ENCODE measurements at regions not wholly inside any gene's neighbourhood (a gene's known extent, or its start where the extent isn't known, plus 50 kb on each side); places are given as distances from the start of the nearest gene placed in this dataset.
A peak's percentile ranks its signal among the peaks of the same experiment; 100 is the strongest.
"Not testable (repeated sequence)": the region's sequence is repeated elsewhere in the genome, so short reads cannot be mapped to it uniquely, and the experiment has no call there.

DNA sequence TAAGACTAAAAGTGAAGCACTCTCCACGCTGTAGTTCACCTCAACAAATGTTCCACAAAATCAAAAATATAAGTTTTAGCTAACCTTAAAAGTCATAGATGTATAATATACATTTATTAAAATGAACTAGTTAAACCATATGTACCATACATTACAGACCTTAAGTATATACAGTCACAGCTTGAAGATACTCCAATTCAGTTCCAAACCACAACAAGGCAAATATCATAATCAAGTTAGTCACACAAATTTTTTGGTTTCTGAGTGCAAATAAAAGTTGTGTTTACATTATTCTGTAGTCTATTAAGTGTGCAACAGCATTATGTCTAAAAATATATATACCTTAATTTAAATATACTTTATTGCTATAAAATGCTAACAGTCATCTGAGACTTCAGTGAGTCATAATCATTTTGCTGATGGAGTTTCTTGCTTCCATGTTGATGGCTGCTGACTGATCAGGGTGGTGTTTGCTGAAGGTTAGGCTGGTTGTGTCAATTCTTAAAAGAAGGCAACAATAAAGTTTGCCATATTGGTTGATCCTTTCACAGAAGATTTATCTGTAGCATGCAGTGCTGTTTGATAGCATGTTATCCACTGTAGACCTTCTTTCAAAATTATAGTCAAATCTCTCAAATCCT lies 736.7 kb downstream of the NSUN3 start:
- H3K9me3 Mint-ChIP-seq (ENCODE audit: low read depth, unreplicated experiment) = peaks cover 3% of the 10 kb centered on the region
- no peak overlapping the region for H3K4me3 Mint-ChIP-seq (ENCODE audit: low read depth, unreplicated experiment)
- no peaks in the 10 kb centered on the region for H3K27me3 Mint-ChIP-seq (ENCODE audit: unreplicated experiment)
- CTCF ChIA-PET = no interaction called here
- H3K4me1 Mint-ChIP-seq (ENCODE audit: low read depth, unreplicated experiment) = no peaks in the 10 kb centered on the region
- no peak overlapping the region for H3K27ac Mint-ChIP-seq (ENCODE audit: unreplicated experiment)
- intact Hi-C loops (cut with micrococcal nuclease; ENCODE audit: unreplicated experiment) = no loop called here
- no peak for DNase-seq
- H3K36me3 Mint-ChIP-seq (ENCODE audit: insufficient read depth, unreplicated experiment) = no peaks in the 10 kb centered on the region
- no TSS peak for BruUV-seq (replicated peaks)
- TF ChIP-seq, protein P1, sequence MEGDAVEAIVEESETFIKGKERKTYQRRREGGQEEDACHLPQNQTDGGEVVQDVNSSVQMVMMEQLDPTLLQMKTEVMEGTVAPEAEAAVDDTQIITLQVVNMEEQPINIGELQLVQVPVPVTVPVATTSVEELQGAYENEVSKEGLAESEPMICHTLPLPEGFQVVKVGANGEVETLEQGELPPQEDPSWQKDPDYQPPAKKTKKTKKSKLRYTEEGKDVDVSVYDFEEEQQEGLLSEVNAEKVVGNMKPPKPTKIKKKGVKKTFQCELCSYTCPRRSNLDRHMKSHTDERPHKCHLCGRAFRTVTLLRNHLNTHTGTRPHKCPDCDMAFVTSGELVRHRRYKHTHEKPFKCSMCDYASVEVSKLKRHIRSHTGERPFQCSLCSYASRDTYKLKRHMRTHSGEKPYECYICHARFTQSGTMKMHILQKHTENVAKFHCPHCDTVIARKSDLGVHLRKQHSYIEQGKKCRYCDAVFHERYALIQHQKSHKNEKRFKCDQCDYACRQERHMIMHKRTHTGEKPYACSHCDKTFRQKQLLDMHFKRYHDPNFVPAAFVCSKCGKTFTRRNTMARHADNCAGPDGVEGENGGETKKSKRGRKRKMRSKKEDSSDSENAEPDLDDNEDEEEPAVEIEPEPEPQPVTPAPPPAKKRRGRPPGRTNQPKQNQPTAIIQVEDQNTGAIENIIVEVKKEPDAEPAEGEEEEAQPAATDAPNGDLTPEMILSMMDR (IDR thresholded peaks at IDR 0.05; ENCODE audit: unreplicated experiment) = no peak

DNA sequence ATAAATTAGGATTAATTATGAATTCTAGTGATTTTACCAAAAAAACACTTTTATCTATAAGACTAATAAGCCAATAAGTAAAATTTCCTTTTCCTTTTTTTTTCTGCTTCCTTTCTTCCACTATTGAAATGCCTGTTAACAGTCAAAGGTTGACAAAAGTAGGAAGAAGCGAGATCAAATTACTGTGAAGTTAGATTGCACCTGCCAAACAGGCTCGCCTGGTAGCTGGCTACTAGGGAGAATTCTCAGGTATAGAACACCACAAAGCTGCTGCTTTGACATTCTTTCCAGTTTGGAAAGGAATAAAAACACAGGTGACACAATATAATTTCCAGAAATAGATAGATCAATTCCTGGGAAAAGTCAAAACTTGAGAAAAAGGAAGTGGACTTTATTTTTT lies 749.0 kb downstream of the NSUN3 start:
- Mint-ChIP-seq H3K36me3 (ENCODE audit: insufficient read depth, unreplicated experiment) (no peaks in the 10 kb centered on the region), H3K4me3 (ENCODE audit: low read depth, unreplicated experiment) (no peak overlapping the region), H3K9me3 (ENCODE audit: low read depth, unreplicated experiment) (no peaks in the 10 kb centered on the region), H3K27ac (ENCODE audit: unreplicated experiment) (no peak overlapping the region), H3K4me1 (ENCODE audit: low read depth, unreplicated experiment) (no peaks in the 10 kb centered on the region), H3K27me3 (ENCODE audit: unreplicated experiment) (no peaks in the 10 kb centered on the region)
- BruUV-seq (replicated peaks) = no TSS peak
- intact Hi-C loops (cut with micrococcal nuclease; ENCODE audit: unreplicated experiment) = no loop called here
- TF ChIP-seq, protein P1 (IDR thresholded peaks at IDR 0.05; ENCODE audit: unreplicated experiment) = no peak
- peak; percentile 27 for DNase-seq
- CTCF ChIA-PET = no interaction called here

DNA sequence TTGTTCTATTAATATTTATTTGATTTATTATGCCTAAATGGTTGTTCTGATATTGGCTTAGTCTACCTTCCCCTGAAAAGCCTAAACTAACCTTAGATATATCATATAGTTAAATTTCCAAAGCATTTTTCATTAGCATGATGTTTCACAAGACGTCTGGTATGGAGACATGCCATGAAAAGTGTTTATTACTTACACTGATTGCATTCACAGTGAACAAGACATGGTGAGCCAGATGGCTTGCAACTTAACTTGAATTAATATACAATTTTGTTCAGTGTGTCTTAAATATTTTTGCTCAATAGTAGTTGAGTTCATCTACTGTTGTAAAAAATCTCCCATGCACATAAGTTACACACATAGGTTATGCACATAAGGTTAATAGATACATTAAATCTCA lies 758.4 kb downstream of the NSUN3 start:
- no peaks in the 10 kb centered on the region for H3K27me3 Mint-ChIP-seq (ENCODE audit: unreplicated experiment)
- H3K36me3 Mint-ChIP-seq (ENCODE audit: insufficient read depth, unreplicated experiment) = no peaks in the 10 kb centered on the region
- intact Hi-C loops (cut with micrococcal nuclease; ENCODE audit: unreplicated experiment) = no loop called here
- CTCF ChIA-PET = no interaction called here
- H3K4me3 Mint-ChIP-seq (ENCODE audit: low read depth, unreplicated experiment) = no peak overlapping the region
- H3K27ac Mint-ChIP-seq (ENCODE audit: unreplicated experiment) = no peak overlapping the region
- TF ChIP-seq, protein P1 (IDR thresholded peaks at IDR 0.05; ENCODE audit: unreplicated experiment) = no peak
- no peaks in the 10 kb centered on the region for H3K4me1 Mint-ChIP-seq (ENCODE audit: low read depth, unreplicated experiment)
- DNase-seq = no peak
- BruUV-seq (replicated peaks) = no TSS peak
- H3K9me3 Mint-ChIP-seq (ENCODE audit: low read depth, unreplicated experiment) = no peaks in the 10 kb centered on the region

DNA sequence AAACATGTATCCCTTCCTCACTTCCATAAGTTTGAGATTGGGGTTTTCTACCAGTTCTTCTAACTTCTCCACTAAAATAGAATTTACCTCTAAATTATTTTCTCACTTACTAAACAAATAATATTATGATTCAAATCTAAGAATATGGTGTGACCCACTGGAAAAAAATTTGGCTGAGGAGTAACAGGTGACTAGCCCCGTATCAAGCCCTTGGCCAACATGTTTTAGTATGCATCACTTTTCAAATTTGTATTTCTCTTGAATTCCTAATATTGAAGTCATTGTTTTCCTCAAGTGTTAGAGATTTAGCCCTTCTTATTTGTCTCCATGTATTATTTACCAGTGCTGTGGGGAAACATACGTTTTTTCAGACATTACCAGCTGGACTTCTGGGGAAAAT lies 759.4 kb downstream of the NSUN3 start:
- no peaks in the 10 kb centered on the region for H3K9me3 Mint-ChIP-seq (ENCODE audit: low read depth, unreplicated experiment)
- no TSS peak for BruUV-seq (replicated peaks)

DNA sequence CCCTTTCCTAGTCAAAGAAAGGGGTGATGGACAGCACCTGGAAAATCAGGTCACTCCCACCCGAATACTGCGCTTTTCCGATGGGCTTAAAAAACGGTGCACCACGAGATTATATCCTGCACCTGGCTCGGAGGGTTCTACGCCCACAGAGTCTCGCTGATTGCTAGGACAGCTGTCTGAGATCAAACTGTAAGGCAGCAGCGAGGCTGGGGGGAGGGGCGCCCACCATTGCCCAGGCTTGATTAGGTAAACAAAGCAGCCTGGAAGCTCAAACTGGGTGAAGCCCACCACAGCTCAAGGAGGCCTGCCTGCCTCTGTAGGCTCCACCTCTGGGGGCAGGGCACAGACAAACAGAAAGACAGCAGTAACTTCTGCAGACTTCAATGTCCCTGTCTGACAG lies 783.4 kb downstream of the NSUN3 start:
- H3K4me3 Mint-ChIP-seq (ENCODE audit: low read depth, unreplicated experiment) = not testable (repeated sequence)

More for the DNA sequence above, 759.4 kb downstream of the NSUN3 start:
- DNase-seq = no peak
- intact Hi-C loops (cut with micrococcal nuclease; ENCODE audit: unreplicated experiment) = no loop called here
- Mint-ChIP-seq H3K27me3 (ENCODE audit: unreplicated experiment) (no peaks in the 10 kb centered on the region), H3K36me3 (ENCODE audit: insufficient read depth, unreplicated experiment) (no peaks in the 10 kb centered on the region), H3K4me3 (ENCODE audit: low read depth, unreplicated experiment) (no peak overlapping the region), H3K27ac (ENCODE audit: unreplicated experiment) (no peak overlapping the region), H3K4me1 (ENCODE audit: low read depth, unreplicated experiment) (no peaks in the 10 kb centered on the region)
- CTCF ChIA-PET = no interaction called here
- TF ChIP-seq, protein P1 (IDR thresholded peaks at IDR 0.05; ENCODE audit: unreplicated experiment) = no peak

More for the DNA sequence above, 783.4 kb downstream of the NSUN3 start:
- H3K9me3 Mint-ChIP-seq (ENCODE audit: low read depth, unreplicated experiment); CTCF ChIA-PET; H3K36me3 Mint-ChIP-seq (ENCODE audit: insufficient read depth, unreplicated experiment); H3K4me1 Mint-ChIP-seq (ENCODE audit: low read depth, unreplicated experiment); H3K27me3 Mint-ChIP-seq (ENCODE audit: unreplicated experiment); BruUV-seq (replicated peaks); H3K27ac Mint-ChIP-seq (ENCODE audit: unreplicated experiment); intact Hi-C loops (cut with micrococcal nuclease; ENCODE audit: unreplicated experiment); DNase-seq: not testable (repeated sequence)
